ENCODE measurements at regions not wholly inside any gene's neighbourhood (a gene's known extent, or its start where the extent isn't known, plus 50 kb on each side); places are given as distances from the start of the nearest gene placed in this dataset.
A peak's percentile ranks its signal among the peaks of the same experiment; 100 is the strongest.
"Not testable (repeated sequence)": the region's sequence is repeated elsewhere in the genome, so short reads cannot be mapped to it uniquely, and the experiment has no call there.

GRCh38 chr9:2243666-2244555 is 228.8 kb downstream of the SMARCA2 start:
- no peak for DNase-seq (ENCODE audit: low read depth, low spot score)

- DNase-seq (ENCODE audit: low read depth, low spot score): no peak
Observed at GRCh38 chr9:2247340-2247739, 232.2 kb downstream of the SMARCA2 start.

GRCh38 chr9:2248768-2249265 is 233.7 kb downstream of the SMARCA2 start:
- DNase-seq (ENCODE audit: low read depth, low spot score): no peak

- no peak for DNase-seq (ENCODE audit: low read depth, low spot score)
Observed at GRCh38 chr9:2253636-2254580, 238.8 kb downstream of the SMARCA2 start.

- DNase-seq (ENCODE audit: low read depth, low spot score): no peak
Observed at GRCh38 chr9:2255128-2255527, 240.0 kb downstream of the SMARCA2 start.

- no peak for DNase-seq (ENCODE audit: low read depth, low spot score)
Observed at GRCh38 chr9:2257248-2257929, 242.2 kb downstream of the SMARCA2 start.

GRCh38 chr9:2260417-2261306 is 245.5 kb downstream of the SMARCA2 start:
- no peak for DNase-seq (ENCODE audit: low read depth, low spot score)

DNA sequence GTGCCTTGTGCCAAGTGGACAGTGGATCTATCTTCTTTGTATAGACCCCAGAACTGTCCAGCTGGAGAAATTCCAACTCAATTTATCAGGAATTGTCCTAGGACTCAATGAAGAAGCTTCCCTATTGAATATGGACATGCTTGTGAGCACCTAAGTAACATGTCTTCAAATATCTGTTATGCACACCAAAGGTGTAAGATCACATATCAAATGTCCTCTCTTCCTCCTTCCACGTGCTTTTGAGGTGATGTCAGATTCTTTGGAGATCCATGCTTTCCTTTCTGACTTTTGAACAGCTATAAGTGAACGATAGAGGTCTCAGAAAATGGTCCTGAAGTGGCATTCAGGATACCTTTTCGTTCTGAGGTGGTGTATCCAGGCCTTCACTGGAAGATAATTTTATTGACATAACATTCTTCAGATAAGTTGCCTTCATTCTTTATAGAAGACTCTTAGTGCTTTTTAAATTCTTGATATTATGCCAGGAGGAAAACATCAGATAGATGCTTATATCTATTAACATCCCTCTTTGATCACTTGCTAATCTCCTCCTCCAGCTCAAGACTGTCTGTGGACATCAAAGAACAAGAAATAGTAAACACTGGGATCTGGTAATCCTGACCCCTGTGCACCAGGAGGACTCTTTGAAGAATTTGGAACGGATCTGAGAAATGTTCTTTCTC is 246.4 kb downstream of the SMARCA2 start:
- no peak for DNase-seq (ENCODE audit: low read depth, low spot score)

DNA sequence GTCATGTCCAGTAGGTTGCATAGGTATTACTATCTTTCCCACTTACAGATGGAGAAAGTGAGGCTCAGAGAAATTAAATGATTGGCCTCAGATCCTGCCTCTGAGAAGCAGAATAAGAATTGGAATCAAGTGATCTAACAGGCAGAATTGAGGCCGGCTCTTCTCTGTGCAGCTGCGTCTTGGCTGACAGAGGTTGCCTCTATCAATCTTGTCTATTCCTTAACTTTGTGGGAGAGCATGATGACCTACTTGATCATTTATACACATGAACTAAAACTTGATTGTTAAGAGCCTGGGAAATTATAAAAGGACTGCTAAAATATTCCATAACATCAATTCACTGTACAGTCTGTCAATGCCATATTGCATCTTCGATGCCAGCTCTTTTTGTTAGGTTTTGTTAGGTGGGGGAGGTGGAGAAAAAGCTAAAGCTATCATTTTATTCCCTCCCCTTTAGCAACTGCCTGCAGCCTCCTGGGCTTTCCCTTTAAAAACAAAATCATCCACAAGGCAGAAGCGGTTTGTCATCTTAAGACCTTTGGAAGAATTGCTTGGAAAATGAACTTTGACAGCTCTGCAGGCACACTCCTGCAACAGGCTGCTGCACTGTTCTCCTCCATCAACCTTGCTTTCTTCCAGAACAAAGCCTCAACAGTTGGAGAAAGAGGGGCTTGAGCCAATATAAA is 247.4 kb downstream of the SMARCA2 start:
- DNase-seq (ENCODE audit: low read depth, low spot score): no peak

DNA sequence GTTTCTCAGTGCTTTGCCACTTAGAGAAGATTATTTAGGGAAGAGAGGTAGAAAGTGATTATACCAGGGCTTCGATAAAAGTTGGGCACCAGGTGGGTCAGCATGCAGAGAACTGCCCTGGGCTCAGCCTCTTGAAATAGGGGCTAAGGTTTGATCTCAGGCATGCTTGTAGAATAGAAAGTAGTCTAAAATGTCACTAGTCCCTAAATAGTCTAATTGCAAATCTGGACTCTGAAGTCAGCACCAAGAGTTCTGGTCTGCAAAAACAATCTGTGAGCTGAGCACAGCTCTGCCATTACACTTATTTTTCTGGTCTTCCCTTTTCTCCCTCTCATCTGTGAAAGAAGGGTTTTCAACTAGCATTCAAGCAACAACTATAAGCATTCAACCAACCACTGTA is 248.0 kb downstream of the SMARCA2 start:
- no peak for DNase-seq (ENCODE audit: low read depth, low spot score)

GRCh38 chr9:2263665-2264064 is 248.5 kb downstream of the SMARCA2 start:
- DNase-seq (ENCODE audit: low read depth, low spot score): no peak

- no peak for DNase-seq (ENCODE audit: low read depth, low spot score)
Observed at GRCh38 chr9:2264081-2264480, 248.9 kb downstream of the SMARCA2 start.

- no peak for DNase-seq (ENCODE audit: low read depth, low spot score)
Observed at GRCh38 chr9:2267181-2267745, 252.1 kb downstream of the SMARCA2 start.

- no peak for DNase-seq (ENCODE audit: low read depth, low spot score)
Observed at GRCh38 chr9:2269778-2270177, 254.6 kb downstream of the SMARCA2 start.

GRCh38 chr9:2270565-2270964 is 255.4 kb downstream of the SMARCA2 start:
- no peak for DNase-seq (ENCODE audit: low read depth, low spot score)

DNA sequence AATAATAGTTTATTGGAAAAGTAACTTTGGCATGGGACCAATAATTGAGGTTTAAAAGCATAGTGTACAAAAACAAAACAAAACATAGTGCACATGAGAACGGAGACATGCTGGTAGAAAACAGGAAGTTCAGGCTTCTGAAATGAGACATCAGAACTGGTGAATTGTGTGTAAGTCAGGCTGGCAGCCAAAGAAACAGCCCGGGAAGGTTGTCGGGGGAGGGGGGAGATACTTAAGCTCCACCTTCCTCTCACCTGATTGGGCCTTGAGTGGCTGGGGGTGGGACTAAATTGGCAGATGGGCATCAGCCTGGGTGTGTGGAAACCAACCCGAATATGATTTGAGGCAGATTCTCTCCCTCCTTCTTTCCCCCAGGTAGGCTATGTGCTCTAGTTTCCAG is 256.3 kb downstream of the SMARCA2 start:
- peak; percentile 24 for DNase-seq (ENCODE audit: low read depth, low spot score)

- DNase-seq (ENCODE audit: low read depth, low spot score): no peak
Observed at GRCh38 chr9:2274762-2275161, 259.6 kb downstream of the SMARCA2 start.

GRCh38 chr9:2276296-2276695 is 261.1 kb downstream of the SMARCA2 start:
- DNase-seq (ENCODE audit: low read depth, low spot score): no peak

GRCh38 chr9:2277133-2277532 is 262.0 kb downstream of the SMARCA2 start:
- DNase-seq (ENCODE audit: low read depth, low spot score): not testable (repeated sequence)
